Spleen (tissue), 7 donors: ENCODE measurements at regions not wholly inside any gene's neighbourhood (a gene's known extent, or its start where the extent isn't known, plus 50 kb on each side); places are given as distances from the start of the nearest gene placed in this dataset.

Source experiments
- POLR2A ChIP-seq, 3 donors: fragments of 450-650 bp; IDR thresholded peaks; one replicate each; pipeline ENCODE4 v1.5.1; 2017; ENCODE audit warnings: antibody characterized with exemption in 3 of 3, mild to moderate bottlenecking in 1 of 3
- TF ChIP-seq, protein P1 (sequence below), 11 experiments: fragments of 200-600 bp in 7 of 11; fragments of 450-650 bp in 4 of 11; sonication (generic) in 4 of 11; IDR thresholded peaks in 8 of 11; conservative IDR thresholded peaks in 3 of 11; 1 replicate in 7 of 11; 2 replicates in 4 of 11; pipeline versions ENCODE4 v1.4.0 to v1.8.0; 2016 to 2021; ENCODE audit warnings: antibody characterized with exemption in 11 of 11, inconsistent platforms in 4 of 11, mild to moderate bottlenecking in 1 of 11
- donor health status: DM: no; HTN: no; CAD: no; lungs with moderate emphysema.
- donor health status: DM: no; HTN: no; CAD: no.
- donor health status: DM: no; HTN: no; CAD: no.

DNA sequence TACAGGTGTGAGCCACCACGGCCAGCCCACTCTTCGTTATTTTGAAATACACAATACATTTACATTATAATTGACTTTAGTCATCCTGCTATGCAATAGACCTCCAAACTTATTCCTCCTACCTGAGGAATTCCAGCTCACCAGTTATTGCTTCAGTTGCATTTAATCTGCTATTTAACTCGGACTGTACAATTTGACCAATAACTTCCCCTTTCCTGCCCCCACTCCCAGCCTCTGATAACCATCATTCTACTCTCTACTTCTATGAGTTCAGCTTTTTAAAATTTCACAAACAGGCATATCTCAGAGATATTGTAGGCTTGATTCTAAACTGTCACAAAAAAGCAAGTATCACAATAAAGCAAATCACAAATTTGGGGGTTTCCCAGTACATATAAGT lies 157.0 kb downstream of the COPRS start:
- TF ChIP-seq, protein P1, sequence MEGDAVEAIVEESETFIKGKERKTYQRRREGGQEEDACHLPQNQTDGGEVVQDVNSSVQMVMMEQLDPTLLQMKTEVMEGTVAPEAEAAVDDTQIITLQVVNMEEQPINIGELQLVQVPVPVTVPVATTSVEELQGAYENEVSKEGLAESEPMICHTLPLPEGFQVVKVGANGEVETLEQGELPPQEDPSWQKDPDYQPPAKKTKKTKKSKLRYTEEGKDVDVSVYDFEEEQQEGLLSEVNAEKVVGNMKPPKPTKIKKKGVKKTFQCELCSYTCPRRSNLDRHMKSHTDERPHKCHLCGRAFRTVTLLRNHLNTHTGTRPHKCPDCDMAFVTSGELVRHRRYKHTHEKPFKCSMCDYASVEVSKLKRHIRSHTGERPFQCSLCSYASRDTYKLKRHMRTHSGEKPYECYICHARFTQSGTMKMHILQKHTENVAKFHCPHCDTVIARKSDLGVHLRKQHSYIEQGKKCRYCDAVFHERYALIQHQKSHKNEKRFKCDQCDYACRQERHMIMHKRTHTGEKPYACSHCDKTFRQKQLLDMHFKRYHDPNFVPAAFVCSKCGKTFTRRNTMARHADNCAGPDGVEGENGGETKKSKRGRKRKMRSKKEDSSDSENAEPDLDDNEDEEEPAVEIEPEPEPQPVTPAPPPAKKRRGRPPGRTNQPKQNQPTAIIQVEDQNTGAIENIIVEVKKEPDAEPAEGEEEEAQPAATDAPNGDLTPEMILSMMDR (IDR thresholded peaks at IDR 0.05 in 8 of 11, conservative IDR thresholded peaks at IDR 0.05 in 3 of 11) = no peak
- no peak for TF ChIP-seq POLR2A (IDR thresholded peaks at IDR 0.05)
